ENCODE measurements at regions not wholly inside any gene's neighbourhood (a gene's known extent, or its start where the extent isn't known, plus 50 kb on each side); places are given as distances from the start of the nearest gene placed in this dataset.

GRCh38 chr12:89877136-89877535 lies 168.5 kb upstream of the ATP2B1 start:
- DNase-seq, result no peak
- Histone ChIP-seq H3K9me3 (no peaks in the 10 kb centered on the region), H3K4me1 (peaks cover 0 to 19% (median 0%) of the 10 kb centered on the region in 4 donors), H3K36me3 (no peaks in the 10 kb centered on the region), H3K27me3 (no peaks in the 10 kb centered on the region), H3K4me3 (no peak overlapping the region), H3K27ac (no peak overlapping the region)
- no peak for TF ChIP-seq CTCF (IDR thresholded peaks at IDR 0.05)
- TF ChIP-seq POLR2A (IDR thresholded peaks at IDR 0.05), result no peak

- DNase-seq, result no peak
- Histone ChIP-seq H3K27me3 (no peaks in the 10 kb centered on the region), H3K36me3 (no peaks in the 10 kb centered on the region), H3K27ac (no peak overlapping the region), H3K9me3 (no peaks in the 10 kb centered on the region), H3K4me1 (peaks cover 0 to 9% (median 0%) of the 10 kb centered on the region in 4 donors), H3K4me3 (no peak overlapping the region)
- TF ChIP-seq CTCF (IDR thresholded peaks at IDR 0.05) (no peak), POLR2A (IDR thresholded peaks at IDR 0.05) (no peak)
Observed at GRCh38 chr12:89875809-89876208, 167.2 kb upstream of the ATP2B1 start.

GRCh38 chr12:89875225-89875624 lies 166.6 kb upstream of the ATP2B1 start:
- no peak overlapping the region for H3K27ac ChIP-seq
- no peak for DNase-seq
- TF ChIP-seq CTCF (IDR thresholded peaks at IDR 0.05) (no peak), POLR2A (IDR thresholded peaks at IDR 0.05) (no peak)
- H3K9me3 ChIP-seq, result peaks cover 0 to 1% (median 0%) of the 10 kb centered on the region in 4 donors
- H3K27me3 ChIP-seq, result no peaks in the 10 kb centered on the region
- no peak overlapping the region for H3K4me3 ChIP-seq
- H3K4me1 ChIP-seq, result peaks cover 0 to 6% (median 0%) of the 10 kb centered on the region in 4 donors
- H3K36me3 ChIP-seq, result no peaks in the 10 kb centered on the region

GRCh38 chr12:89874146-89874545 lies 165.5 kb upstream of the ATP2B1 start:
- no peaks in the 10 kb centered on the region for H3K27me3 ChIP-seq
- DNase-seq, result no peak
- H3K4me1 ChIP-seq, result no peaks in the 10 kb centered on the region
- H3K27ac ChIP-seq, result no peak overlapping the region
- H3K9me3 ChIP-seq, result peaks cover 0 to 3% (median 0%) of the 10 kb centered on the region in 4 donors
- TF ChIP-seq CTCF (IDR thresholded peaks at IDR 0.05) (no peak), POLR2A (IDR thresholded peaks at IDR 0.05) (no peak)
- H3K4me3 ChIP-seq, result no peak overlapping the region
- H3K36me3 ChIP-seq, result no peaks in the 10 kb centered on the region

- peaks cover 0 to 3% (median 0%) of the 10 kb centered on the region in 4 donors for H3K9me3 ChIP-seq
- no peak for TF ChIP-seq POLR2A (IDR thresholded peaks at IDR 0.05)
- no peak for TF ChIP-seq CTCF (IDR thresholded peaks at IDR 0.05)
- DNase-seq, result no peak
- no peaks in the 10 kb centered on the region for H3K4me1 ChIP-seq
- H3K36me3 ChIP-seq, result no peaks in the 10 kb centered on the region
- no peak overlapping the region for H3K27ac ChIP-seq
- no peak overlapping the region for H3K4me3 ChIP-seq
- no peaks in the 10 kb centered on the region for H3K27me3 ChIP-seq
Observed at GRCh38 chr12:89873745-89874144, 165.1 kb upstream of the ATP2B1 start.
